ENCODE measurements at regions not wholly inside any gene's neighbourhood (a gene's known extent, or its start where the extent isn't known, plus 50 kb on each side); places are given as distances from the start of the nearest gene placed in this dataset.

DNA sequence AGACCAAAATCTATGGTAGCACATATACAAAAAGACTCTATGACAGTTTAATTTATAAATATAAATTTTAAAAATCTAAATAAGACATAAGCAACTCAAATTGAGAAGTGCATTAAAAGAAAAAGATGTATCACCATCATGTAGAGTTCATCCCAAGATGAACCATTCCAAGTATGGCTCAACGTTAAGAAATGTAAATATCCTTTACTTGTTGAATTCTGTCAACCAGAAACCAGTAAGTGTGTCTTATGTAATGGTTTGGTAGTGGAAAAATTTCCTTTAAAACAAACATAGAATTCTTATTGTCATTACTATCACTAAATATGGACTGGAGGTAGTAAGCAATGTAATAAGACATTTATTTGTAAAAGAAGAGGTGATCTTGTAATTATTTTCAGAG lies 87.3 kb downstream of the YIPF5 start:
- H3K27ac ChIP-seq (ENCODE audit: insufficient read length, low read depth, low read length), result no peak overlapping the region
- Mint-ChIP-seq H3K36me3 (ENCODE audit: insufficient read depth in 1 of 3, low read depth in 3 of 3) (peaks cover 7 to 29% (median 28%) of the 10 kb centered on the region in 3 experiments), H3K4me3 (no peak overlapping the region), H3K4me1 (no peaks in the 10 kb centered on the region), H3K27me3 (ENCODE audit: low read depth) (no peaks in the 10 kb centered on the region; the same call in 1 of the 2 replicates), H3K9me3 (peaks cover 28 to 34% of the 10 kb centered on the region in 2 experiments), H3K27ac (no peak overlapping the region)
- no peak overlapping the region for H3K23ac ChIP-seq (ENCODE audit: insufficient read length, low read depth, low read length)
- DNase-seq, result no peak
- no peak overlapping the region for H3T11ph ChIP-seq (ENCODE audit: low read length)
- no peak overlapping the region for H2BK120ac ChIP-seq (ENCODE audit: low read depth, low read length, poor library complexity, severe bottlenecking)
- TF ChIP-seq, protein P1, sequence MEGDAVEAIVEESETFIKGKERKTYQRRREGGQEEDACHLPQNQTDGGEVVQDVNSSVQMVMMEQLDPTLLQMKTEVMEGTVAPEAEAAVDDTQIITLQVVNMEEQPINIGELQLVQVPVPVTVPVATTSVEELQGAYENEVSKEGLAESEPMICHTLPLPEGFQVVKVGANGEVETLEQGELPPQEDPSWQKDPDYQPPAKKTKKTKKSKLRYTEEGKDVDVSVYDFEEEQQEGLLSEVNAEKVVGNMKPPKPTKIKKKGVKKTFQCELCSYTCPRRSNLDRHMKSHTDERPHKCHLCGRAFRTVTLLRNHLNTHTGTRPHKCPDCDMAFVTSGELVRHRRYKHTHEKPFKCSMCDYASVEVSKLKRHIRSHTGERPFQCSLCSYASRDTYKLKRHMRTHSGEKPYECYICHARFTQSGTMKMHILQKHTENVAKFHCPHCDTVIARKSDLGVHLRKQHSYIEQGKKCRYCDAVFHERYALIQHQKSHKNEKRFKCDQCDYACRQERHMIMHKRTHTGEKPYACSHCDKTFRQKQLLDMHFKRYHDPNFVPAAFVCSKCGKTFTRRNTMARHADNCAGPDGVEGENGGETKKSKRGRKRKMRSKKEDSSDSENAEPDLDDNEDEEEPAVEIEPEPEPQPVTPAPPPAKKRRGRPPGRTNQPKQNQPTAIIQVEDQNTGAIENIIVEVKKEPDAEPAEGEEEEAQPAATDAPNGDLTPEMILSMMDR (conservative IDR thresholded peaks at IDR 0.05), result no peak
- H4K8ac ChIP-seq (replicated peaks; ENCODE audit: insufficient read length, low read depth, low read length), result no peak overlapping the region
- no peak overlapping the region for H3K4ac ChIP-seq (ENCODE audit: low read depth, low read length)
- H3K23me2 ChIP-seq (ENCODE audit: insufficient read length, low read depth, low read length, poor library complexity, severe bottlenecking), result no peaks in the 10 kb centered on the region
- H3K4me1 ChIP-seq (ENCODE audit: insufficient read depth, low read length), result no peaks in the 10 kb centered on the region
- H4K5ac ChIP-seq (ENCODE audit: insufficient read length, low read depth, low read length), result no peak overlapping the region
- WGBS (ENCODE audit: extremely low coverage, insufficient read length, low lambda C conversion rate), result no CpG with 5 or more reads among the region's 1 CpG
- no peaks in the 10 kb centered on the region for H3K79me1 ChIP-seq (ENCODE audit: insufficient read depth, low read depth, low read length, poor library complexity, severe bottlenecking)
- no peak overlapping the region for H3K18ac ChIP-seq (ENCODE audit: insufficient read length, low read depth, low read length)
- H3K4me2 ChIP-seq (ENCODE audit: insufficient read depth, insufficient read length, low read length), result no peak overlapping the region
- H2AFZ ChIP-seq (ENCODE audit: low read length), result no peak overlapping the region
- no peak overlapping the region for H2BK12ac ChIP-seq (ENCODE audit: insufficient read length, low read depth, low read length)
- no peak overlapping the region for H4K91ac ChIP-seq (ENCODE audit: insufficient read length, low read depth, low read length)
- no peaks in the 10 kb centered on the region for H3K9me3 ChIP-seq (ENCODE audit: control insufficient read depth, low read depth, low read length)
- no peak overlapping the region for H2BK20ac ChIP-seq (ENCODE audit: low read depth, low read length, poor library complexity, severe bottlenecking)
- H2AK5ac ChIP-seq (ENCODE audit: insufficient read length, low read length), result no peak overlapping the region
- no peak overlapping the region for H2BK15ac ChIP-seq (ENCODE audit: low read depth, low read length)
- no peaks in the 10 kb centered on the region for H3K27me3 ChIP-seq (ENCODE audit: insufficient read depth, low read length)
- no peak overlapping the region for H3K14ac ChIP-seq (ENCODE audit: insufficient read depth, low read length)
- no peak overlapping the region for H3K56ac ChIP-seq (ENCODE audit: insufficient read length, low read depth, low read length)
- H3K9ac ChIP-seq (ENCODE audit: extremely low read depth, insufficient read length, low read length), result no peak overlapping the region
- no peaks in the 10 kb centered on the region for H4K20me1 ChIP-seq (ENCODE audit: control insufficient read depth, insufficient read depth, insufficient read length)
- no peaks in the 10 kb centered on the region for H3K79me2 ChIP-seq (ENCODE audit: insufficient read depth, low read length)
- H2BK5ac ChIP-seq (ENCODE audit: insufficient read length, low read length), result no peak overlapping the region
